Activated CD8-positive, alpha-beta memory T cell treated with anti-CD3 and anti-CD28 coated beads, Interleukin-2, amount 50 U/mL, for 4 hours (primary cell): ENCODE measurements at regions not wholly inside any gene's neighbourhood (a gene's known extent, or its start where the extent isn't known, plus 50 kb on each side); places are given as distances from the start of the nearest gene placed in this dataset.
"Not testable (repeated sequence)": the region's sequence is repeated elsewhere in the genome, so short reads cannot be mapped to it uniquely, and the experiment has no call there.

Experiments used
- DNase-seq: peaks from one replicate; pipeline ENCODE4 v3.0.0-alpha.2; 2020

DNA sequence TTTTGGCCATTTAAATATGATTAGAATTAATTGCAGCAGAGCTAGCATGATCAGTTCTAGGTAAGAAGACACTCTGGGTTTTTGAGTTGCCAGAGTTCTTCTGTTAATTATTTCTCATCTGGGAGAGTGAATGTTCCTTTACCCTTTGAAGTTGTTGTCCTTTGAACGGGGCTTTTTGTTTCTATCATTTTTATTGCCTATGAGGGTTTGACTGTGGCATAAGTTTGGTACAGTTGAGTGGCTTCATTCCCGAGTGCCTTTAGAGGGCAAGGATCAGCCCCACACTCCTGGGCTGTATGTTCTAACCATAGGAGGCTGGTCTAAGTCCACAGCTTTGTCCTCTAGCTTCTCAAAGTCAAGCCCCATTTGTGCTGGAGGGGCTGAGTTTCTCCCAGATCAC lies 804.3 kb downstream of the KCNJ3 start:
- DNase-seq, result no peak

DNA sequence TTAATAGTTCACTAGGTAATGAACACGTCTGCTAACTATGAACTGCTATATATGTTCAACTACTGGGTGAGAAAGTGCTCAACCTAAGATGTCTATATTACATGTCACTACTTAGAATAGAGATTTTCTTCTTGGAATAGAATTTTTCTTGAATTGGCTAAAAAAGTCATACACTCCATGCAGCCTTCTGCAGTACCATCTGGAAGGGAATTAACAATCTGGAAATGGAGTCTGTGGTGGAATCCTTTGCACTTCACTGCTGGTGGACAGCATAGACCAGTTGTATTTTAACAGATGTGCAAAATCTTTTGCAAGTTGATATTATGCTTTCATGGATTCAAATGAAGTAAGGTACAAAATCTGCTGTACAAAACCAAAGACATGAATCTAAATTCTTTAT lies 799.6 kb downstream of the KCNJ3 start:
- DNase-seq, result no peak

DNA sequence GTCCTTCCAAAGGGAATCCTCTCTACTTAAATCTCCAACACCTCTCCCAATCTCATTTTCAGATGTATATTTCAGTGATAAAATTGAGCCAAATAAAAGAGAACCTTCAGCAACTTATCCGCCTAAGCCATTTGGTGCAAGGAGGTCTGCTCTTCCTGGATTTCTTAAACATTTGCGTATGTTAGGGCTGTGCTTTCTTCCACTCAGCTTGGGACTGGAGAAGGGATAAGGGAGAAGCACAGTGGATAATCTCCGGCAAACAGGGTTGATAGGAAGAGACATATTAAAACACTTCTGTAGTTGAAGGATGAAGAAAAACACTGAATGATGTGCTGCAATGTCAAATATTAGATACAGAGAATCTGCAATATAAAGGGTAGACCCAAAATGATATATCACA lies 796.2 kb downstream of the KCNJ3 start:
- no peak for DNase-seq

DNA sequence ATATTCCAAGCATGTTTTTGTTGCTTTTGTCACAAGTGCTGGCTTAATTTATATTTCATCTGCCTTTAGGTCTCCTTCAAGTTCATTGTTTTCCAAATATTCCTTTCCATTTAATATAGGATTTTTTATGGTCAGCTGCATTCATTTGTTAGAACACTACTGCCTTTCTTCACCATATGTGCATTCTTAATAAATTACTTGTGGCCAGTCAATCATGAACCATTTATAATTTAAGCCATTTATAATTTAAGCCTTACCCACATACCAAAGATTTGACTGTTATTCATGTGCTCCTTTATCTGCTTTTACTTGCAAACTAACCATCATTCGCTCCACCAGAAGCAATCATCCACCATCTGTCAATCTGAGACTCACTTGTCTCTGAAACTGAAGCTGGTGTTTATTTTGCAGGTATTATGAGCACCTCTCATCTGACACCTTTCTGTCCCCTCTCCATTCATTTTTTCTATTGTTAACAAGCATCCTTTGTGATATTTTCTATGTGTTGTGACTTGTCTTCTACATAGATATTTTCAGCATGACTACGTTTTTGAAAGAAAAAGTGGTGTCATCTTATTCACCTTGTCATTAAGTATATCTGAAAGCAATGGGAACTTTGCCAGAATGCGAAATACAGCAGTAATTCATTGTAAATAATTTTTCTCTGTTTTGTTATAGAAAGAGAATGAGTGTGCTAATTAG lies 786.8 kb downstream of the KCNJ3 start:
- no peak for DNase-seq

DNA sequence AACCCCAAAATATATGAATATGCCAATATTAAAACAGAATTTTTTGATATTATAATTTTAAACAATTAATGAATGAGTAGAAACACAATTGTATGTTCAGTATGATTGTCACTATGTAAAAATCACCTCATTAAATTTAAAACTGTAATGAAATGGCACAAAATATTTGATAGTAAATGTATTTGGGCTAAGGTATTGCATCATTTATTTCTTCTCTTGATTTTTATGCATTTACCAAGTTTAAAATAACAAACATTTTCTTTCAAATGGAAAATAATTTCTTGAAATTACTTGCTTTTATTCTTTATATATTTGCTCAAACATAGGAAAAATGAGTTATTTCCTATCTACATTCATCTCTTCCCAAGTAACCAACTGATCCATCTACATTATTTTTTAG lies 782.6 kb downstream of the KCNJ3 start:
- DNase-seq, result no peak

DNA sequence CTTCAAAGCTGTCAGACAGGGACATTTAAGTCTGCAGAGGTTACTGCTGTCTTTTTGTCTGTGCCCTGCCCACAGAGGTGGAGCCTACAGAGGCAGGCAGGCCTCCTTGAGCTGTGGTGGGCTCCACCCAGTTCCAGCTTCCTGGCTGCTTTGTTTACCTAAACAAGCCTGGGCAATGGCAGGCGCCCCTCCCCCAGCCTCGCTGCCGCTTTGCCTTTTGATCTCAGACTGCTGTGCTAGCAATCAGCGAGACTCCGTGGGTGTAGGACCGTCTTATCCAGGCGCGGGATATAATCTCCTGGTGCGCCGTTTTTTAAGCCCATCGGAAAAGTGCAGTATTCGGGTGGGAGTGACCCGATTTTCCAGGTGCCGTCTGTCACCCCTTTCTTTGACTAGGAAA lies 773.5 kb downstream of the KCNJ3 start:
- DNase-seq, result not testable (repeated sequence)

DNA sequence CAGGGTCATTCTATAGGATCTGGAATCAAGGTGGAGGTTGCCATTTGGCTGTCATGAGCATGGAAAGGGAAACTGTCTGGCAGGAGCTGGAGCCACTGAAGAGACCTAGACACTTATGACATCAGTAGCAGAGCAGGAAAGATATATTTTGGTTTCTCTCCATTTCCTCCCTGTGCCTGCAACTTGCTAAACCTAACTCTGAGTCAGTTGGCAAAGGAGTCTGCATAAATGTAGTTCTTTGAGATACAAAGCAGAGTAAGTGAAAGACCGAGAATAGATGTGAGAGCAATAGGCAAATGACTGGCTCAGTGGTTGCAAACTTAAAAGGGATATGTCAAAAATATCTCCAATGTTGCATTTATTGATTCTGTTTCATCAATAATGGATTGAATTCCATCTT lies 757.7 kb downstream of the KCNJ3 start:
- no peak for DNase-seq

DNA sequence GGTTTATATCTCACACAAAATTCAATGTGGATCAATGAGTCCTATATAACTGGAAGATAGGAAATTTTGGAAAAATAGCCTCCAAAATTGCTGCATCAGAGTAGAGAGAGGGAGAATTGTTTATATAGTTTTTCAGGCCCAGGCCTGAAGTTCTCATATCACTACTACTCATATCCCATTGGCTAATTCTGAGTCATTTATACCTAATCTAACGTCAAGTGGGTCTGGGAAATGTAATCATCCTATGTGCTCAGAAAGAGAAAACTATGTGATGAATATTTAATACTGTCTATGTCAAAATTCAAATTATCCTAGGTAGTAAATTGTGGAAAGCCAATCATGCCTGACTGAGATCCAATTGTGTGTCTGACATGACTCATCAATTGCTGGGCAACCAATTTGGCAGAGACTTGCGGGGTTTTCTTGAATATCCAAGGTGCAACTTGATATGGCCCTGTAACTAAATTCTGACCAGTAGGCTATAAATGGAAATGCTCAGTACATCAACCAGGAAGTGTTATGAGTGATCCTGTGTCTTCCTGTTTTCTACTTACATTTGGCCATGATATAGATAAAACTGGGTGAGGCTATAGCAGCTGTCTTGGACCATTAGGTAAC lies 744.4 kb downstream of the KCNJ3 start:
- no peak for DNase-seq

DNA sequence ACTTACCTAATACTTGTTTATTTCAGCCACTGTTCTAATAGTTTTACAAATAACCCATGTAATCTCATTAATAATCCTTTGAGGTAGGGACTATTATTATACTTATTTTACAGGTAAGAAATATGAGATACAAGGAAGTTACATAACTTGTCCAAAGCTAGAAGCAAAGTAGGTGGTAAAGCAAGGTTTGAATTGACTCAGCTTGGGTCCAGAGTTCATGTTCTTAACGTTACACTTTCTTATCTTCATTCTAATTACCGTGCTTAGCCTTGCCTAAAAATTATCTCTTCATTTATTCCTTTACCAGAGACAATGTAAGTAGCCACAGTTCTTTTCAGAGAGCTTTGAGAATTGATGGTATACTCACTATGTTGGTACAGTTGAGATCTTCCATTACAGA lies 743.6 kb downstream of the KCNJ3 start:
- DNase-seq, result no peak

DNA sequence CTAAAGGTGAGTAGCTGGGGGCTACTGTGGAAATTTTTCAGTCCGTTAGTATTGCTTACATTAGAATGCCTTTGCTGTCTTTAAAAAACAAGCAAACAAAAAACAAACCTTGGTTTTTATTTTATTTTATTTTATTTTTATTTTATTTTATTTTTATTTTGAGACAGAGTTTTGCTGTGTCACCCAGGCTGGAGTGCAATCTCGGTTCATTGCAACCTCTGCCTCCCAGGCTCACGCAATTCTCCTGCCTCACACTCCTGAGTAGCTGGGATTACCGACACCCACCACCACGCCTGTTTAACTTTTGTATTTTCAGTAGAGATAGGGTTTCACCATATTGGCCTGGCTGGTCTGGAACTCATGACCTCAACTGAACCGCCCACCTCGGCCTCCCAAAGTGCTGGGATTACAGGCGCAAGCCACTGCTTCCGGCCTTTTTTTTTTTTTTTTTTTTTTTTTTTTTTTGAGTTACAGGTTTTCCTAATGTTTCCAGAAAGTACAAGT lies 732.6 kb downstream of the KCNJ3 start:
- DNase-seq, result no peak

DNA sequence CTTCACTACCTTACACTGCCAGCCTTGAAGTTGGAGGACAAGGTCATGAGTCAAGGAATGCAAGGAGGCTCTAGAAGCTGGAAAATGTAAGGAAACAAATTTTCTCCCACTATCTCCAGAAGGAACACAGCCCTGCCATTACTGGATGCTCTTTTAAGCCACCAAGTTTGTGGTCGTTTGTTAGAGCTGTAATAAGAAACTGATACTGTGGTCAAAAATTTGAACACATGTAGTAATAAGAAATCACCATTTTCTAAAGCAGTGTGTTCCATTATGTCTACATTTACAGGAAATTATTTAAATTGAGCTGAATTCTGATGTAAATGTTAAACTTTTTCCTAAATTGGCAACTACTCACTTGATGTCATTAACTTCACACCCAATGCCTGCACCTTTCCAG lies 729.0 kb downstream of the KCNJ3 start:
- DNase-seq, result no peak

DNA sequence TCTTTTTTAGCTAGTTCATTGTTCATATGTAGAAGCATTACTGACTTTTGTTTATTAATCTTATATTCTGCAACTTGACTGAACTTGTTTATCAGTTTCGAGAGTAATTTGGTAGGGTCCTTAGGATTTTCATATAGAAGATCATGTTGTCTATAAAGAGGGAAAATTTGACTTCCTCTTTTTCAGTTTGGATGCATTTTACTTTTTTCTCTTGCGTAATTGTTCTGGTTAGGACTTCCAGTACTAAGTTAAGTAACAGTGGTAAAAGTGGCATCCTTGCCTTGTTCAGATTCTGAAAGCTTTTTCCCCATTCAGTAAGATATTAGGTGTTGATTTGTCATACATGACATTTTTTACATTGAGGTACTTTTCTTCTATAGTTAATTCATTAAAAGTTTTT lies 726.0 kb downstream of the KCNJ3 start:
- no peak for DNase-seq

DNA sequence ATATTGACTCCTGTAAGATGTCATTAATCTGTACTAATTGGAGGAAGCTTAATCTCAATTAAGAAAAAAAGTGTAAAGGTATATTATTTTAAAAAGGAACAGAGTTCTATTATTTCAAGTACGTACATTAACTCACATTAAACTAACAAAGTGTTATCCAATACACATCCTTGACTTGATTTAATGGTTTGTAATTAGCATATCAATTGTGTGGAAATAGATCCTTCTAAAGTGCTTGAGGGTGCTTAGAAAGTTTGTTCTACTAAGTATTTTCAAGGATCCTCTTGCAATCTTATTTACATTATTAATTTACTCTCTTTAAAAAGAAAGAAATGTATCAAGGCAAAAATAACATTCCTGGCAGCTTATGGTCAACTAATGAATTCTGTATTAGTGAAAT lies 720.3 kb downstream of the KCNJ3 start:
- no peak for DNase-seq

DNA sequence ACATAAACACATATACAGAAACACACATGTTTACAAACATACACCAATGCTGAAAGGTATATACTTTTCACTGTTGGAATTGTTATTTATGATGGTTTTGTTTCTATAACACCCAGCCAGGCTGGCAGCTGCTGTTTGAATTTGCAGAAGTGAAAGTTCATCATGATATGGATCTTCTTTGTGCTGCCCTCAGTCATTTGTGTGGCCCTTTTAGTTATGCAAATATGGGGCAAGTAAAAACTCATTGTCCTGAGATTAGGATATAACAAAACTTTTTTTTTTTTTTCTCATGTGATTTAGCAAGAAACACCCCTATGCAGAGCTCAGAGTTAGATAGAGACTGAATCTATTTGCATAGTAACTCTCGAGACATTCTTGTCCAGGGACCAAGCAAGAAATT lies 714.1 kb downstream of the KCNJ3 start:
- DNase-seq, result no peak

DNA sequence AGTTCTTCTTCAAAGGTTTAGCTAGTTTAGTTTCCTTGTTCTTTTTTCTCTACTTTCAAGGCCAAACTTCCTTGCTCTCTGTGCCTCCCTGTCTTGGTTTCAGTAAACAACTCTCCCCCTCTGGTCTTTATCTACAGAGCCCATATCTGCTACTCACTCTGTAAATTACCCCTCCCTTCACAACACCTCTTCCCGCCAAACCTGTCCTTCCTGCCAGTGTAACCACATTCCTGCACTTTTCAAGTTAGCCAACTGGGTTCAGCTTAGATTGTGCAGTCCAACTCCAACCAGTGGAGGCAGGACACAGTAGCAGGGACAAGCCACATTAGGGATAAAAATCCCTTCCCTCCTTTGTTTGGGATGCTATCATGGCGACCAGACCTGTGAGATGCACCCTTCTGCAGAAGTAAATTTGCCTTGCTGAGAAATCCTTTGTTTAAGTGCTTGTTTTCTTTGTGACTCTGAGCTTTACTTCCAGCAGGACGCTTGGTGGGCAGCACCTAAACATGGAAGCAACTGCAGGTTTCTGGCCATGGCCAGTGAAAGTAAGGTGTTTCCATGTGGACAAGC lies 706.0 kb downstream of the KCNJ3 start:
- no peak for DNase-seq

DNA sequence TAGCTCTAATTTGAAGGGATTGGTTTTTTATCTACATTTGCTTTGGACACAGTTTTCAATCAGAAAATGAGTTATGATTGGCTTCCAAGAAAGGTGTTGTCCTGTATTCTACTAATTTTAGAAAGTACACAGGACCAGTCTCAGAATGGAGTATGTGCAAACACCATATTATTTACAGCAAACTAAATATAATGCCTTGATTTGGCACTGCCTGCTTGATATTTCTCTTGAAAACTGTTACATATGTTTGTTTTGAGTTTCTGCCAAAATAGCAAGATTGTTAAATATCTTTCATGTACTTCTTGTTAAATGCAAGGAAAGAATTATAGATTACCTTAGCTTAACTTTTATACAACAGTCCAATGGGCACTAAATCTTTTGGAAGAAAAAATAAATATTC lies 694.9 kb downstream of the KCNJ3 start:
- no peak for DNase-seq

DNA sequence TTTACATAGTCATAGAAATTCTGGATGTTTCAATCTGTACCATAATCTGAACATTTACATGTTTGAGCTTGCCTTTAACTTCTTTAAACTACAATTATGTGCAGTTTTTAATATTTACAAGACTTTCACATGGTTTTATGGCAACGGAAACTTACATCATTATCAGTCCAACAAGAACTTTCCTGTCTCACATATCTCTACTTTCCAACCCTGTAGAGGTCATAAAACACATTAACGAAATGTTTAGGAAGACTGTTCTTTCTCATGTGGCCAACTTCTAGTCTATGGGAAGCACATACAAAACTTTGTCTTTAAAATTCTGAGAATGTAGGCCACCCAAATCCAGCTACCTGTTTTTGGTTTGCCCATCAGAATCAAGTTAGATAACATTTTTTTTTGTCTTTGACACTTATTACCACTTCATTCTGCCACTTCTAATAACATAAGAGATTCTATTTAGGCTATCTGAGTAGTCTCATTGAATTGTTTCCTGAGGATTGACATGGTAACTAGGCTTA lies 693.2 kb downstream of the KCNJ3 start:
- no peak for DNase-seq

DNA sequence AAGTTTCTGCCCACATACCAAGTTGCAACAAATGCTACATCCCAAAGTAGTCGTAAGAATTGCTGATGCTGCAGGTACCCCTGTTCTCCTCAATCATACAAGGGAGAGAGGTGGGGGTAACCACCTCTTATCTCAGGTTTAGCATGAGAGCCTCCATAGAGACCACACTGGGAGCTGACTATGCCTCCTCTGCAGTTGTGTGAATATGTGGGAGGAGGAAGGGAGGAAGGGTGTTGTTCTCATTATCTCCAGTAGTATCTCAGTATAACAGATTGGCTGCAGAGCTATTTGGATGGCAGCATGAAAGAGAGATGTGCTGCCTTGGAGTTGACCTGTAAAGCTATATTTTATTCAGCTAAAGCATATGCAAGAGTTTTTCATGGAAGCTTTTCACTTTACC lies 690.7 kb downstream of the KCNJ3 start:
- no peak for DNase-seq

DNA sequence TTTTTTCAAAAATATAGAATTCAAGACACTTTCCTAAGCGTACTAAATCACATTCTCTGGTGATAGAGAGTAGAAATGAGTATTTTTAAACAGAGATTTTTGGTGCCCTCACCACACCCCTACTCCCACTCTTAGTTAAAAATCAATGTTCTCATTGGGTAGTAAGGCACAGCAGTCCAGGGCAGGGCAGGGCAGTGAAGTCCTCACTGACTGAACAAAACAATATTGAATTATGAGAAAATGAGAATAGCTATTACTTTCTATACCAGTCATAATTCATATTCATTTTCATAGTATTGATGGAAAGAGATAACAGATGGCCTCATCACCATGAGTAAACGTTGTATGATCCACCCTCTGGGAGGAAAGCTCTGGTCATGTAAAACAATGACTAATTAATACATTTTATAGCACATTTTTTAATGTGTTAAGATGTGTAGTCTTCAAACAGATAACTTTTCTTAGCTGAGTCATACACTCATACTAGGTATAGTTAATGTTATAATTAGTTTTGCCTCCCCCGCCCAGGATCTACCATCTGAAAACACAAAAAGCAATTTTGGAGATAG lies 686.1 kb downstream of the KCNJ3 start:
- no peak for DNase-seq

DNA sequence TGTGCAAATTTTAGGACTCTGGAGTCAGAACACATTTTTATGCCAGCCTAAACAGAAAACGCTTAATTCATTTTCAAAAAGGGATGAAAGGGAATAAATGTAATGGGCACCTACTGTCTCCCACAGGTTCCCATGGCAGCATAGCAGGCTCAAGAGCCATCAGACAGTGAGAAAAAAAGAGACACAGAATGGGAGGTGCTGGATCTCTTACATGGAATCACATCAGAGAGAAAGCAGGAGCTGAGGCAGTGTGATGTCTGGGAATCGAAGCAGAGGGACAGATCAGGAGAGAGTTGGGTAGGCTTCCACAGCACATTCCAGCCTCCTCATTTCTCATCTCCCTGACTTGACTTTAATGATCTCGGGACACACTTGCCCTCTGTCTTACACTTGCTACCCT lies 684.3 kb downstream of the KCNJ3 start:
- DNase-seq, result no peak

DNA sequence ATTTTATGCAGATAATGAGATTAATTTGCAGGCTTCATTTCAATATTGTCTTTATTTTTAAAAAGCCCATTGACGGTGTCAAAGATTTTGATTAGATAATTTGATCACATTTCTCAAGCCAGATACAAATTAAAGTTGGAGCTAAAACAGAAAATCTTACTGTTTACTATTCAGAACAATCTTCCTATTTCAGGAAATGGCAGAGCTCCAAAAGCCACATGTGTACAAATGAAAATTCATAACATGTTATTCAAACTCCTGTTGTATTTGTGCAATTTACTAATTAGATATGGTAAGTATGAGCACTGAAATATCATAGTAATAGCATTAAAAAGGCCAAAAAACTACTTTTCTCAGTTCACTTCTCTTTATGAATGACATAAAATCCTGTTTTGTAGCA lies 682.9 kb downstream of the KCNJ3 start:
- DNase-seq, result no peak

DNA sequence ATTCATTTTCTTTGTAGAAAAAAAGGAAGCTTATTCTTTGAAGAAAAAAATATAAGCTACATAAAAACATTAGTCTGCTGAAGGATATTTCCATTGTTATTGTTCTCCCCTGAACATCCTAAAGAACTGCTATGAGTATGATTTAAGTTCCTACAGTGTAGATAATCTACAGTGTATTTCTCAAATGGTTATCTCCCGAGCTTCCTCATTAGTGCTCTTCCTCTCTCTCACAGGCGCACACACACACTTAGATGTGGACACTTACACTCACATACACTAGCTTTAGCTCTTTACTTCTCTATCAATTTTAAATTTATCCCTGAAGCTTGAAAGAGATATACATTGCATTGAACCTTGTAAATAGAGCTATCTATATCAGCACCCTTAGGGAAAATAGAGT lies 681.0 kb downstream of the KCNJ3 start:
- DNase-seq, result no peak

DNA sequence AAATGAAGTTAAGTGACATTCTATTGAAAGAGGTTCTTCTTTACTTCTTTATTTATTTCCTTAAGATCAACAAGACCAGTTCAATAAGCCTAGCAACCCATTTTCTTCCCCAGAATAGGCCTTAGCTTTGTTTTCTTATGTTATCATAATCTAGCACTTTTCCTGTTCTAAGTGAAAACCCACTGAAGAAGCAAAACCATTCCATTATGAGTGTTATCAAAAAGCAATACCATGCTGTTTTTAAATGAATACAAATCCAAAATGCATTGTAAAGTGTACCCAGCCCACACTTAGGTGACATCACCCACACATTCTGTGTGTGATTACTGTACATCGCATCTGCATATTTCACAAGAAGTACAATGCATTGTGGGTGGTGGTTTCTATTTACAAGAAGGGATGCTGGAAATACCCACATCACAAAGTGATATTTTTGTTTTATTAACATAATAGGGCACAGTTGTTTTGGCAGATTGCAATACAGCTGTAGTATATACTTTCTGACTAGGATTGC lies 679.5 kb downstream of the KCNJ3 start:
- DNase-seq, result no peak

DNA sequence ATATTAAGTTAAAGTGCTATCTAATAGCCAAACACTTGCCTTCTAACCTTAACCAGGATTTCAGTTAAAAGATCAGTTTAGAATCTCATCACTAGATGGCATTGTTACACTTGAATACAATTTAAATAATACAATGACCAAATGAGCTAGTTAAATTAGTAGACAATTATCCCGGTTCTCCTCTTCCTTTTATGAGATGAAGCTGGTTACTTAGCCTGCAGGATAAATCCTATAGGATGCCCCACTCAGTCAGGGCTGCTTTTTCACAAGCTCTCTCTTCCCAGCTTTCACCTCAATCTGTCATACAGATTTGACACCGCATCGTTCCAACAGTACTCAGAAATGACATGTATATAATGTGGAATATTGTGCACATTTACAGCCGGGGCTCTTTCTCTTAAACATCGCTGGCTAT lies 678.8 kb downstream of the KCNJ3 start:
- DNase-seq, result no peak
